Stimulated activated CD4-positive, alpha-beta T cell treated with anti-CD3 and anti-CD28 coated beads, Interleukin-2, amount 100 ng/mL, for 48 hours (primary cell): ENCODE measurements at regions not wholly inside any gene's neighbourhood (a gene's known extent, or its start where the extent isn't known, plus 50 kb on each side); places are given as distances from the start of the nearest gene placed in this dataset.
"Not testable (repeated sequence)": the region's sequence is repeated elsewhere in the genome, so short reads cannot be mapped to it uniquely, and the experiment has no call there.

Source experiments
- DNase-seq, 2 donors: peaks; one replicate each; pipeline ENCODE4 v3.0.0-alpha.2; 2020

DNA sequence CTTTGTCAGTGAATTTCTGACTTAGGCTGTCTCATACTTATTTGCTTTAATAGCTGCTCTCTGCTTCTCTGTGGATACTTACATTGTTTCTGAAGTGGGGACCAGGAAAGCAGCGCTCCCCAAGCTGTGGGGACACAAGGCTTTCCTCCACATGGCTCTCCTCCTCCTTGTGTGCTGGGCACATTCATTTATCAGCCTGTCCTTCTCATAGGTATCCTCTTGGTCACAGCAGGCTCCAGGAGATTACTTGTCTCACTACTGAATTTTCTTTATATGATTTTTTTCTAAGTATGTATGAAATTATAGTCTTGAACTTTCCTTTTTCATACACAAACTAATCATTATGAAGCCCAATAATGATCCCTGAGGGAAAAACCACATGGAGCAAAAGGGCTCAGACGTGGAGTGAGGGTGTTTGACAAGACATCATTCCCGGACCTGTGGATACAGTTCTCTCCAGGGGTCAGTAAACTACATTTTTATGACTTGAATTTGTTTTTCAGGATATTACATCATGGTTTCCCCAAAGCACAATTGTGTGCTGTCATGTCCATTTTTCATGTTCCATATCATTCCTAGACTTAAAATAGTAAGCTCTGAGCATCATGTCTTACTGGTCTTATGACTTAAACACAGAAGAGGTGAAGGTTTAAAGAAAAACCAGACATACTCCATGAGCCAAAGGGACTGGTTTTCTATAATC, 234.5 kb downstream of the PCSK1 start:
- DNase-seq: no peak

DNA sequence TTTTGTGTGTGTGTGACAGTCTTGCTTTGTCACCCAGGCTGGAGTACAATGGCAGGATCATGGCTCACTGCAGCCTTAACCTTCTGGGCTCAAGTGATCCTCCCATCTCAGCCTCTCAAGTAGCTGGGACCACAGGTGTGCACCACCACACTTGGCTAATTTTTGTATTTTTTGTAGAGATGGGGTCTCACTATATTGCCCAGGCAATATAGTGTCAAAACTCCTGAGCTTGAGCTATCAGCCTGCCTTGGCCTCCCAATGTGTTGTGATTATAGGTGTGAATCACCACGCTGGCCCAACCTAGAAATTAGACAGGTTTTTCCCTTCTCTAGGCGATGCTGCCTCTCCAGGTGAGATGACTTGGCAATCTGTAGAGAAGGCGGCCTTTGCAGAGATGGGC, 235.3 kb downstream of the PCSK1 start:
- not testable (repeated sequence) for DNase-seq

DNA sequence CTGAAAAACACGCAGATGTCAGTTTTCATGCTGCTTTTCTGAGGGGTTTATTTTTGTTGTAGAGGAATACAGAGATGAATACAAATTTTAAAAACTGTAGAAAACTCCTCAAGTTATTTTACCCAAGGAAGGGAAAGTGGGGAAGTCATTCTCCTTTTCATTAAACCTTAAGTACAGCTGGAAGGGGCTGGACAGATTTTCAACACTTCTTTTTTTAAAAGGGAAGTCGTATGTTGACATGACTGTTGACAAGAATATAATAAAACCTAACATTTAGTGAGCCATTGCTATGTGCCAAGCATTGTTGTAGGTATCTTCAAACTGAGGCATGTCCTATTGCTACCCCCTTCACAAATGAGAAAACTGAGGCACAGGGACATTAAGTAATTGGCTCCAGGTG, 235.7 kb upstream of the ELL2 start:
- DNase-seq: no peak

DNA sequence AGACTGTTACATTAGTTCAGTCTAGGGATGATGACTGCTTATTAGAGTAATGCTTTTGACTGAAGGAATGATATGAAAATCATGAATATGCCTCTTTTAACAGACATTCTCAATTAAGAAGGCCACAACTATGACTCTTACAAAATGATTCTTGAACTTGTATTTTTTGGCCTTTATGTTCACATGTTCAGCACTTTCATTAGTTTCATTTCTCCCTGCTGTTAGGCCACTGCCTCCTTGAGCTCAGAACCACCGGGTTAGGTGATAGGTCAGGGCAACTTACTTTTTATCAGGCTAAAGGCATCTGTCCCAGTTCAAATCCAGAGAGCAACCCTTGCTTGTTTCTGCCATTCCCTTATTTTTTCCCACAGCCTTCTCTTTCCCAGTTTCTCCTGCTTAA, 235.2 kb upstream of the ELL2 start:
- no peak for DNase-seq

DNA sequence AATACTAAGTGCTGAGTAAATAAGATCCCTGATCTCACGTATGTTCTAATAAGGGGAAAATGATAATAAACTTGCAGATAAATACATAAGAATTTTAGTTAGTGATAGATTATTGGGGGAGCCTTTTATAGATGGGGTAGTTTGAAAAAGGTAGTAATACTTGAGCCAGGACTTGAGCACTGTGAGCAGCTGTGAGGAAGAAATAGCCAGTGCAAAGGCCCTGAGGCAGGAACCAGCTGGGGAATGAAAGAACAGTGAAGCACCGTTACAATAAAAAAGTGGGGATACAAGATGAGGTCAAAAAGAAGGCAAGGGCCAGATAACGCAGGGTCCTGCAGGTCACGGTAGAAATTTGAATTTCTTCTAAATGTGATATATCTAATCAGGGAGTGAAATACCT, 234.8 kb upstream of the ELL2 start:
- DNase-seq: no peak

DNA sequence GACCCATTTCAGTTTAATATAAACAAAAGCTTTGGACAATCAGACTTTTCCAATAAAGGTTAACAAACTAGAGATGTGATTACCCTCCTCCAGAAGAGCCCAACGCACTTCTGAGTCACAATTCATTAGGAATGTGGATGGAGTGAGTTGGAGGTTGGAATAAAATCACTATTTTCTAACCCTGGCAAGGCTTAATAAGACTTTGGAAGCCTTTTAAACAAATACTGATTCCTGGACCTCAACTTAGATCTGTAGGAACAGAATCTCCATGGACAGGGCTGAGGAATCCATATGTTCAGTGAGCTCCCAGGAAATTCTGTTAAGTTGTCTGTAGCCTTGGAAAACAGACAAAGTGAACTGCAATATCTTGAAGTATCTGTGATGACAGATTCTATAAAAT, 233.5 kb upstream of the ELL2 start:
- DNase-seq: no peak

DNA sequence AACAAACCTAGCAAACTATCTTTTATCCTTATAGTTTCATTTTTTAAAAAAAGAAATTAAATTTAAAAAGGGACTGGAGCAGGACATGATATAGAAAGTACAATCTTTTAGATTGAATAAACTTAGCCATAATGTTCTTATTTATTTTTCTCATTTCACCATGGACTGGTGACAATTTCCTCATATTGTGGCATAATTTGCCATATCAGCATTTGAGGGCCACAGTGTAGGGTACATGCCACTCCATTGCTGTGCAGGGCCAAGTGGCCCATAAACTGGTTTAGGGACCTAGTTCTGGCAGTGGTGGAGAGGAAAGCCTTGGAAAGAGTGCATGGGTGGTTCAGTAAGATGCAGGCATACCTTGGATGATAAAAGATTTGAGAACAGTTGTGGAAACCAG, 232.9 kb upstream of the ELL2 start:
- DNase-seq: no peak

DNA sequence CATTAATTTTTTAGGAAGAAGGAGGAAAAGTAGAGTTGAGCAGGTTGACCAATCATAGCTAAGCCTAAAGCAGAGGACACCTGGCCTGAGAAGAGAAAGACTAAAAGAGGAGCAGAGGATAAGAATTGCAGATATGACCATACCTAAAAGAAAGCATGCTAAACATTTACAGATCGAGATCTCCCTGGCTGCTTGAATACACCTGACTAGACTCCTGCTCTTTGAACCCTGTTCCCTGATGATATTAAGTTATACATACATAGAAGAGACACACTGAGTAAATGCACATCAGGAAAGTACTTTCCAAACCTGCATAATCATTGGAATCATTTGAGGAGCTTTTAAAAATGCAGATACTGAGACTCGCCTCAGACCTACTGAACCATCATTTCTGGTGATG, 232.3 kb upstream of the ELL2 start:
- DNase-seq: no peak

DNA sequence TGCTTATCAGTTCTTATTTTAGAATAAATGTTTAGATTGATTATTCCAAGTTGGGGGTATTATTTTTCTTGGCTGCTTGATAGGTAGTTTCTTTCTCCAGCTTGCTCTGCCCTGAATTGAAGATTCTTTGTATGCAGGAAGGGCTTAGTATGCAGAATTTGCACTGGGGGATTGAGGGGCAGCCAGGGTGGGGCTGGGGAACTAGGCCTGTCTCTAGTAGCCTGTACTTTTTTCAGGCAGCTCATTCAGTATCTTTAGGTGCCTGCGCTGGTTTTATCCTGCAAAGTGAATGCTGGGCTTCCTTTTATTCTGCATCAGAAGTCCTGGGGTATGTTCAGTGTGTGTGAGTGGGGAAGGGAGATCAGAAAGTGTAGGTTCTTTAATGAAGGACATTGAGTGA, 228.3 kb upstream of the ELL2 start:
- no peak for DNase-seq

DNA sequence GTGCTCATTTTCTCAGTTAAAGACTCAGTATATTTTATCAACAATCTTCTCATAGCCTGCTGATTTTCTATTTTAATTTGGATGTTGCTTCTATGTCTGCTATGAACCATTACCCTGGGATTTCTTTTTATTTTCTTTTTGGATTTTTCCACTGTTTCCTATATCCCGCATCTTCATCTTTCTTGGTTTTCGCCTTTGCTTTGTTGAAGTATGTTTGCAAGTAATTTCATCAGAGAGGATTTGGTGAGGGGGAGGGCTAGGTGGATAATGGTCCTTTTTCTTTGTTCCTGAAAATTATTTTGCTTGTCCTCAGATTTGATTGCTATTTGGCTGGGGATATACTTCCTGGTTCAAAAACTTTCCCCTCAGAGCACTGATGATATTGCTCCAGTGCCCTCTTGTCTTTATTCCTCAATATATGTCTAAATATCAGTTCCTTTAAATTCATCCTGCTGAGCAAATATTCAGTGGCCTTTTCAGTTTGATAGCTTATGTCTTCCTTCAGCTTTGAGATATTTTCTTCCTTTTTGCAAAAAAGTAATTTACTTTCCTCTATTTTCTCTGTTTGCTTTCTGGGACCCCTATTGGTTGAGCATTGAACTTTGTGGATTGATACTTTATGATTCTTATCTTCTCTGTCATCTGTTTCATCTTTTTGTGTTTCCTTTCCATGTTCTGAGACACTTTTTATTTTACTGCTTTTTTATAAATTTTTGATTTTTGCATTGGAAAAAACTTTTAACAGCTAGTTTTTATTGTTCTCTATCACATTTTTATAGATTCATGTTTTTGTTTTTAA, 227.6 kb upstream of the ELL2 start:
- DNase-seq: no peak

DNA sequence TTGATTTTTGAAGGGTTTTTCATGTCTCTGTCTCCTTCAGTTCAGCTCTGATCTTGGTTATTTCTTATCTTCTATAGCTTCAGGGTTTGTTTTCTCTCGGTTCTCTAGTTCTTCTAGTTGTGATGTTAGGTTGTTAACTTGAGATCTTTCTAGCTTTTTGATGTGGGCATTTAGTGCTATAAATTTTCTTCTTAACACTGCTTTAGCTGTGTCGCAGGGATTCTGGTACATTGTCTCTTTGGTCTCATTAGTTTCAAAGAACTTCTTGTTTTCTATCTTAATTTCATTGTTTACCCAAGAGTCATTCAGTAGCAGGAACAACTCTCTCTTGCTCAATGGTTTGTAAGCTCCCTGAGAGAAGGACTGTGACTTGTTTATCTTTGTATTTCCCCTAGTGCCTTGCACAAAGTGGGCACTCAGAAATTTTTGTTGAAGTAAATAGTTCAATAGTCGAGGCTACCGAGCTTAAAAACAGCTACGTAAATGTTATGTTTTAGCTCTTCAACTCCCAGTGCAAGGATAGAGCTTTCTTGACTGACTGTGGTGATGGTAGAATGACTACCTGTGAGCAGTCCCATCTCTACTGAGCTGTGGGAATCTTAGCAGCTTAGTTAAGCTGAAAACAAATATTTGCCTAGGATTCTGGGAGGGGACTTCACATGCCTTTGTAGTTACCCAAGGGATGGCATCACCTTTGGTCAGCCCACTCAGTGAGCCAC, 225.8 kb upstream of the ELL2 start:
- DNase-seq: no peak

DNA sequence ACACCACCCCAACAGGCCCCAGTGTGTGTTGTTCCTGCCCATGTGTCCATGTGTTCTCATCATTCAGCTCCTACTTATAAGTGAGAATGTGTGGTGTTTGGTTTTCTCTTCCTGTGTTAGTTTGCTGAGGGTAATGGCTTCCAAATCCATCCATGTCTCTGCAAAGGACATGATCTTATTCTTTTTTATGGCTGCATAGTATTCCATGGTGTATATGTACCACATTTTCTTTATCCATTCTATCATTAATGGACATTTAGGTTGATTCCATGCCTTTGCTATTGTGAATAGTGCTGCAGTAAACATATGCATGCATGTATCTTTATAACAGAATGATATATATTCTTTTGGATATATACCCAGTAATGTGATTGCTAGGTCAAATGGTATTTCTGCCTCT, 222.9 kb upstream of the ELL2 start:
- DNase-seq: not testable (repeated sequence)

DNA sequence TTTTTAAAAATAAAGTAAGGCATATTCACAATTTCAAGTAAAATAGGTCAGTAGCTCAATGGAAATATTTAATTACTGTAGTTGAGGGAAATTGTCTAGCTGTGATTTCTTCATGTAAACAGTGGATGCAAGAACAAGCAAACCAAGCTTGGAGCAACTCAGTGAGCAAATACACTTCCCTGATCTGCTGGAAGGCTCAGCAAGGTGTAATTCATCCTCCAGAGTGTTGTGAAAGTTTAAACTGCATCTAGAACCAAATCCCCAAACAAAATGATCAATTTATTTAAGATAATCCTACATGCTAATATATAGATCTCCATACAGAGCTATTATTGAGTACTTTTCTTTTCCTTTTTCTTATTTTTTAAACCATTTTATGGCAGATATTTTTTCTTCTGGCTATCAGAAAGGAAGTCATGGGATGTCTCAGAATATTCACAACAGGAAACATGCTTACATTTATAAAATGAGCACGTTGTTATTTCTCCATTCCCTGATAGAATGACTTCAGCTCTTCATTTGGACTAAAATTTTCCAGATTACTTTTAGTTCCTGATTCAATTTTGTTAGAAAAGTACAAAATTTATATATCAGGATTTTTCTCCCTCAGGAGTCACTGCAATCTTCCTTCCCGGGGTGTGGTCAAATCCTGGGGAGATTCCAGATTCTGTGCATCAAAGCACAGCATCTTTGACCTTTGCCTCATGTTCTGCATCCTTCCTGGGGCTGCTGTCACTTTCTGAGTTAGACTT, 219.2 kb upstream of the ELL2 start:
- no peak for DNase-seq

DNA sequence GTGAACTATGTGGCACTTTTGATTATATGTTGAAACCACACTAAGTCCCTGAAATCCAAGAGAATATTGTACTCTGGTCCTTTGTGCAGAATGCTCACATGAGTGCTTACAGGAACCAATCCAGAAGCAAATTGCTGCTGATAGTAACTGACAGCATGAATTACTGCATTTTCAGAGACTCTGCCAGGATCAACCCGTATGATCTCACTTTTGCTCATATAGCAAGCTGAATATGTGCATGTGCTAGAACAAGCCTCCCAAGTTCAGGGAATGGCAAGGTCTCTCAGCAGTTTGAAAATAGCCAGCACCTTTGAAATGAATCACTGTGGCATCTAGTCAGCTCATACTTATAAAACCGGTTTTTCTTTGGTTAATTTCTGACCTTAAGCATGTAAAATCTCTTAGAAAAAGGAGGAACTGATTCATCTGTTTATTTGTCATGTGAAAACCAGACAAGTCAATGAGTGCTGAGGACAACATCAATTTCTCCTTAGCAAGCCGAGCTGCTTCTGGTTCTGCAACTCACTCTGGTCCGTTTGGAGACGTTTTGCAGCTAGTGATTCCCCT, 215.7 kb upstream of the ELL2 start:
- no peak for DNase-seq

DNA sequence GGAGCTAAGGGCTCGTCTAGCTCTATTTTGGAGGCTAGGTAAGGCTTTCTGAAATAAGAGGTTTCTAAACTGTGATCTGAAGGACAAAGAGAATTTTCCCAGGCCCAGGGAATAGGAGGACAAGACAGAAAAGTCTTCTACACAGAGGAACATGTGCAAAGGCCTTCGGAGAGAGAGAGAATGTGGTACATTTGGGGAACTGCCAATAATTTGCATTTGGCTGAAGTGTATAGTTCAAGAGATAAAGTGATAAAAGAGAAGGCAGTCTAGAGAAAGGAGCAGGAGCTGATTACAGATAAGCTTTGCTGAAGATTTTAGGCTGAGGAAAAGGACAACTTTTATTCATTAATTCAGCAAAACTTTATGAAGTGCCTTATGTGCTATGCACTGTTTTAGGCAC, 214.4 kb upstream of the ELL2 start:
- DNase-seq: no peak

DNA sequence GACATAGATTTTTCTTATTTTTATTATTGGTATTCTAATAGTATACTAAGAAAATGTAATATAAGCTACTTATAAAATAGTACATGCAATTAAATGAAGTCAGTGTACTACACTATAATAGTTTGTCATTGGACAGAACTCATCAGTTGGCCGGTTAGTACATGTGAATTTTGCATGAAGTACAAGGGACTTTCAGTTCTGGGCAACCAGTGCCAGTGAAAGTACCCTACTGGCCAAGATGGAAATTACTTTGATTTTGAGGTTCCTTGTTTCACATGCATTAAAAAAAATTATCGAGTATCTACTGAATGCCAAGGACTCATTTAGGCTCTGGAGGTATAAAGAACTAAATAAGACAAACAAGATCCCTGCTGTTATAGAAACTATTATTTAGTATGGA, 213.4 kb upstream of the ELL2 start:
- no peak for DNase-seq

DNA sequence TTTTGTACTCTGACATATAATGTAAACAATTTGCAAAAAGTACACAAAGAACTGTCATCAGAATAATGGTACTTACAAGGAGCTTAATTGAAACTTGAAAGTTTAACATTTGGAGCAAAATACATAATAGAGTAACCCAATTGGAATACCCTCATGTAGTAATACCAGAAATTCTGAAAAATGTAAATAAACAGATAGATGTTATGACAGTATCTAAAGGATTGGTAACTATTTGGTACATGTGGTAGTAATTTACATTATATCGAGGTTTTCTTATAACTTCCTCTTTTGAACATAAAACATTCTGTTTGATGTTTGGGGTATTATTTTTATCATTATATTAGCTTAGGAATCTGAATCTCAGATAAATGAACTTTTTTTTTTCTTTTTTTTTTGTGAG, 211.7 kb upstream of the ELL2 start:
- DNase-seq: no peak

DNA sequence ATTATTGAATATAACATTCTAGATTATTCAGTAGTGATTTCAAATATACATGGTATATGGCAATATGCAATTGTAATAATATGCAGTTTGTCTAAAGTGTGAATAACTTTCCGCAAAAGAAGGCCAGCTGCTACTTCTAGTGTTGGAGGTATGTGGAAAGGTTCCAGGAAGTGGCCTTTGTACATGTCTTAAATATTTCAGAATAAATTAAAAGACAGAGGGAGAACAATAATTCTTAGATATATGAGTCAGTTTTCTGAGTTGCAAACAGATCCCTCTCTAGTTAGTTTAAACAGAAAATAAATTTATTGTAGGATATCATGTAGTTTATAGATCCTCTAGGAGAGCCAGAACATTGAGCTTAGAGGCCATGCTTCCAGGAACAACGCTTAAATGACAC, 210.8 kb upstream of the ELL2 start:
- no peak for DNase-seq

DNA sequence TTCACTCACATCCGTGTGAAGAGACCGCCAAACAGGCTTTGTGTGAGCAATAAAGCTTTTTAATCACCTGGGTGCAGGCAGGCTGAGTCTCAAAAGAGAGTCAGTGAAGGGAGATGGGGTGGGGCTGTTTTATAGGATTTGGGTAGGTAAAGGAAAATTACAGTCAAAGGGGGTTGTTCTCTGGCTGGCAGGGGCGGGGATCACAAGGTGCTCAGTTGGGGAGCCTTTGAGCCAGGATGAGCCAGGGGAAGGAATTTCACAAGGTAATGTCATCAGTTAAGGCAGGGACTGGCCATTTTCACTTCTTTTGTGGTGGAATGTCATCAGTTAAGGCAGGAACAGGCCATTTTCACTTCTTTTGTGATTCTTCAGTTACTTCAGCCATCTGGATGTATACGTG, 210.3 kb upstream of the ELL2 start:
- not testable (repeated sequence) for DNase-seq

DNA sequence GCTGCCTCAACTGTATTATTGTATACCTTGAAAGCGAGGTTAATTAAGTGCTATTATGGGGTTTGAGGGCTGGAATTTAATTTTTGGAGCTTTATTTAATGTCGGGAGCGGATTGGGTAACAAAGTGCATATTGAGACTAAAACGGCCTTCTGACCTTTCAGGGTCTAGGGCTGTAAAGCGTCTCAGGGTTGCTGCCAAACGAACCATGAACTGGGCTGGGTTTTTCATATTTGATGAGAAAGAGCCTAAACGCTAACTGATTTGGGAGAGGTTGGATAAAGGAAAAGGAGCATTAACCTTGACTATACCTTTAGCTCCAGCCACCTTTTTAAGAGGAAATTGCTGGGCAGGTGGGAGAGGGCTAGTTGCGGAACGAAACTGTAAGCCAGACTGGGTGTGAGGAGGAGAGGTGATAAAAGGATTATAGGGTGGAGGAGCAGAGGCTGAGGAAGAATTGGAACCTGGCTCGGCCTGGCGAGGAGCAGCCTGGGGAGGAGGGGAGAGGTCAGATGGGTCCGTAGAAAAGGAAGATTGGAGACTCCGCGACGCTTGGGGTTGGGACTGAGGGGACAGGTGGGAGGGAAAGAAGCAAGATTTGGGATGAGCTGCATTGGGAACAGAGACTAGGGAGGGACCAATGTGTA, 209.0 kb upstream of the ELL2 start:
- not testable (repeated sequence) for DNase-seq

DNA sequence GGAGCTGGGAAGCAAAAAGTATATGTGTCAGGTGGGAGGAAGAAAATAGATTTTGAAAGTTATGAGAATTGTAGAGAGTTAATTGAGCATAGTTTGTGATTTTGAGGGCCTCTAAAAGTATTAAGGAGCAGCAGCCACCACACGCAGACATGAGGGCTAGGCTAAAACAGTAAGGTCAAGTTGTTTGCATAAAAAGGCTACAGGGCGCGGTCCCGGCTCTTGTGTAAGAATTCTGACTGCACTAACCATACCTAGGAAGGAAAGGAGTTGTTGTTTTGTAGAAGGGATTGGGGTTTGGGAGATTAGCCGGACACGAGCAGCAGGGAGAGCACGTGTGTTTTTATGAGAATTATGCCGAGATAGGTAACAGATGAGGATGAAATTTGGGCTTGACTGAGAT, 207.2 kb upstream of the ELL2 start:
- DNase-seq: not testable (repeated sequence)

DNA sequence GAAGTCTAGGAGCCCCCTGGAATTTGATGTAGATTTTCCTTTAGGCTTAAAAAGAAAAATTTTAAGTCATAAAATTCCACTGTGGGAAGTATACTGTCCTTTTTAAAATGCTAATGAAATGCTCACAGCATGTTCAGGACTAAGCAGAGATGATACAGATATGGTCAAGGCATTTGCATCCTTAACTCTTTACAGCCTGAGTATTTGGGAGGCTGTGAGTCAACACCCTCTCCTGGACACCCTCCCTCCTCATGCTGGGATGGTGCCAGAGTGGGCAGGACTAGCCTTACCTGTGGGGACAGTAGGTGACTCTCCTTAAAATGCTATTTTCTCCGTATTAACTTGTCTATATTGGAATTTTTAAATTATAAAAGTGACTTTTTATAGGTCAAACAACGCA, 197.4 kb upstream of the ELL2 start:
- DNase-seq: no peak
